ENCODE measurements at regions not wholly inside any gene's neighbourhood (a gene's known extent, or its start where the extent isn't known, plus 50 kb on each side); places are given as distances from the start of the nearest gene placed in this dataset.
"Not testable (repeated sequence)": the region's sequence is repeated elsewhere in the genome, so short reads cannot be mapped to it uniquely, and the experiment has no call there.

DNA sequence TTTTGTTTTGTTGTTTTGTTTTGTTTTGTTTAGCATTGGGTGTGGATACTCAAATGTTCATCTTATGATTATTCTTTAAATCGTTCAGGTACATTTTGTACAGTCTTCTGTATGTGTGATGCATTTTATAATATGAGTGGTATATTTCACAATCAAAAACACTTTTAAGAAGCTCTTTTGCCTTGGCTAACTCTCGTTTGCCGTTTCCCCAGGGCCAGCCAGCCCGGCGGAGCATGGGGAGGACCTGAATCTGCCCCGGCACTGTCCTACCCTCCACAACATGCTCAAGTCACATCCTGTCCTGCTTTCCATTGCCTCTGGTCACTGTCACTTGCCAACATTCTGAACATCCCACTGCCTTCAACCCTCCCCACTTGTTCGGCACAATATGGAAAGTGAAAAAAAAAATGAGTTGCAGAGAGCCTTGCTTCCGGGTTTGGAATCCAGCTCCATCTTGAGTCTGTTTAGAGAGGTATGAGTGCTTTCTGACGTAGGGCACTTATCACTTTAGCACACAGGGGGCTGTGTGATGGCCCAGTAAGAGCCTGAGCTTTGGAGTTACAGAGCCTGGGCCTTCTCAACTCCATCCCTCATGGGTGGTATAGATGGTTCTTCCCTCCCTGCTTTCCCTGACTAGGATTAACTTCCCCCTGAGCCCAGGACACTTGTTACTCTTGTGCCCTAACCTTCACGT lies 109.6 kb upstream of the PLGLB2 start:
- TF ChIP-seq, protein P1, sequence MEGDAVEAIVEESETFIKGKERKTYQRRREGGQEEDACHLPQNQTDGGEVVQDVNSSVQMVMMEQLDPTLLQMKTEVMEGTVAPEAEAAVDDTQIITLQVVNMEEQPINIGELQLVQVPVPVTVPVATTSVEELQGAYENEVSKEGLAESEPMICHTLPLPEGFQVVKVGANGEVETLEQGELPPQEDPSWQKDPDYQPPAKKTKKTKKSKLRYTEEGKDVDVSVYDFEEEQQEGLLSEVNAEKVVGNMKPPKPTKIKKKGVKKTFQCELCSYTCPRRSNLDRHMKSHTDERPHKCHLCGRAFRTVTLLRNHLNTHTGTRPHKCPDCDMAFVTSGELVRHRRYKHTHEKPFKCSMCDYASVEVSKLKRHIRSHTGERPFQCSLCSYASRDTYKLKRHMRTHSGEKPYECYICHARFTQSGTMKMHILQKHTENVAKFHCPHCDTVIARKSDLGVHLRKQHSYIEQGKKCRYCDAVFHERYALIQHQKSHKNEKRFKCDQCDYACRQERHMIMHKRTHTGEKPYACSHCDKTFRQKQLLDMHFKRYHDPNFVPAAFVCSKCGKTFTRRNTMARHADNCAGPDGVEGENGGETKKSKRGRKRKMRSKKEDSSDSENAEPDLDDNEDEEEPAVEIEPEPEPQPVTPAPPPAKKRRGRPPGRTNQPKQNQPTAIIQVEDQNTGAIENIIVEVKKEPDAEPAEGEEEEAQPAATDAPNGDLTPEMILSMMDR (IDR thresholded peaks at IDR 0.05): not testable (repeated sequence)
- not testable (repeated sequence) for TF ChIP-seq POLR2A (IDR thresholded peaks at IDR 0.05)

Data from lower leg skin (tissue), 3 donors.